HS-27A (cell line): ENCODE measurements at regions not wholly inside any gene's neighbourhood (a gene's known extent, or its start where the extent isn't known, plus 50 kb on each side); places are given as distances from the start of the nearest gene placed in this dataset.
"Not testable (repeated sequence)": the region's sequence is repeated elsewhere in the genome, so short reads cannot be mapped to it uniquely, and the experiment has no call there.

Experiments used
- DNase-seq: peaks from one replicate; pipeline ENCODE4 v3.0.0-alpha.2; 2012; ENCODE audit warnings: low read depth, missing footprints

DNA sequence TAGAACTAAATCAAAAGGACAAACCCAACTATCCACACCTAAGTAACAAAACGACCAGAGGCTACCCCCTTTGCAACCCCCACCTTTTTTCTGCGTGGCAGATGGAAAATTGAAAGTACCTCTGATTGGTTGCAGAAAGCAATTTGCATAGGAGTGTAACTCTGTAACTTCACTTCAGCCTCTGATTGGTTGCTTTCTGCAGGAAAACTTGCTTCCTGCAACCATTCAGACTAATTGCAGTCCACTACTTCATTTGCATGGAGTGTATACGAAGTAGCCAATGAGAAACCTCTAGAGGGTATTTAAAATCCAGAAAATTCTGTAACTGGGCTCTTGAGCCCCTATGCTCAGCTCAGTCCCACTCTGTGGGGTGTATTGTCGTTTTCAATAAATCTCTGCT is 129.1 kb upstream of the OLIG3 start:
- DNase-seq, result no peak

DNA sequence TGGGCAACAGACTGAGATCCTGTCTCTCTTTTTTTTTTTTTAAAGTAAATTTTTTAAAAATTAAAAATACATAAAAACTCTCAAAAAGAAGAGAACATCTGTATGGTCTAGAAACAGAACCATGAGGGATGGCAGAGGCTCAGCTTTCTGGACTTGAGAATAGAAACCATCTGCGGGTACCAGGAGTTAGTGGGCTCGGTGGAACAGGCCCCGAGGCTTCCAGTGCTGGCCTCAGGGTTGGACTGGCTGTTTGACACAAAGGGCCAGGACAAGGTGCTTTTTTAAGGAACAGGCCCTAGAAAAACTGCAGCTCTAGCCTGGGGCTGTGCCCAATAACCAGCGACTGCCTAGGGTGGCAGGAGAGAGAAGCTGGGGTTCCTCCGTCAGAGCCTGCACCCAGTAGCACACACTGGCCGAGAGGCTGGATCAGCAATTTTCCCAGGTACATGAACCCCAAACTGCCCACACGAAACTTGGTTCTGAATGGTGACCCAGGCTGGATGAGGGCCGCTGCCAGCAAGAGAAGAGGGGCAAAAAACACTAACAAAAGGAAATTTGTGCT is 131.0 kb upstream of the OLIG3 start:
- DNase-seq, result no peak

DNA sequence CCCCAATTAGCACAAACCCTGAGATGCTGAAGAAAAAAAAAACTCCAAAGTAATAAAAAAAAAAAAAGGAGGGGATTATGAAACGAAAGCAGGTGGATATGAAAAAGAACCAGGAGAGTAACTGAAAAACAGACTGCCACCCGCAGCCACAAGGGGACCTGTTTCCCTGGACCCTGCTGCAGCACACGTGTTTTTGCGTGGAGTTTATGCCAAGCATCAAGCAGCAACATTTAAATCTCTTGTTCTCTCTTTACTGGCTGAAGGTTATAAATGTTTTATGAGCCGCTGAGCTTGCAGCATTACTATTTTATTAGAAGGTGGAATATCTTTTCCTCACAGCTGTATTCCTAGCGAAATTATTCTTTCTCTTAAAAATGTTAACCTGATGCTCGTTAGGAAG is 131.6 kb upstream of the OLIG3 start:
- DNase-seq, result no peak

DNA sequence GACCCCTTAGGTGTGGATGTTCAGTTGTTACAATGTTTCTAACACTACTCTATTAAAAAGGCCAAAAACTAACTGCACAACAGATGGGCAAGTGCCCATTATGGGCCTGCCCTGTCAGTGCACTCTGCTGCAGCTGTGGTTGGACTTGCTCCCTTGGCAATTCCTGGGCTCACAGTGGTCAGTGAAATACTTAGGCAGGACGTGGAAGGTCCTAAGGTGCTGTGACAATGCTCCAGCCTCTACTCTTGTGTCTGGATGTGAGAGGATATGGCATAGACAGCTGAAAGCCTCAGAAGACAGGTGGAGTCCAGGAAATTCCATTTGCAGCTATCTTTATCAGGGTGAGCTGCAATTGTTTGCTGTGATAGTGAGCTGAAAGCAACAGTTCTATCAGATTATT is 136.5 kb upstream of the OLIG3 start:
- no peak for DNase-seq

GRCh38 chr6:137631323-137631722 is 137.1 kb upstream of the OLIG3 start:
- no peak for DNase-seq

DNA sequence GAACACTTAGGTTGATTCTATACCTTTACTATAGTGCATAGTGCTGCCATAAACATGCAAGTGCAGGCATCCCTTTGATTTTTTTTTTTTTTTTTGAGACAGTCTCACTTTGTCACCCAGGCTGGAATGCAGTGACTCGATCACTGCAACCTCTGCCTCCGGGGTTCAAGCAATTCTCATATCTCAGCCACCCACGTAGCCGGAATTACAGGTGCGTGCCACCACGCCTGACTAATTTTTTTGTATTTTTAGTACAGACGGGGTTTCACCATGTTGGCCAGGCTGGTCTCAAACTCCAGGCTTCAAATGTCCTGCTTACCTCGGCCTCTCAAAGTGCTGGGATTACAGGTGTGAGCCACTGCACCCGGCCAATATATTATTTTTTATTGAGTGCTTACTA is 140.0 kb upstream of the OLIG3 start:
- DNase-seq, result not testable (repeated sequence)

DNA sequence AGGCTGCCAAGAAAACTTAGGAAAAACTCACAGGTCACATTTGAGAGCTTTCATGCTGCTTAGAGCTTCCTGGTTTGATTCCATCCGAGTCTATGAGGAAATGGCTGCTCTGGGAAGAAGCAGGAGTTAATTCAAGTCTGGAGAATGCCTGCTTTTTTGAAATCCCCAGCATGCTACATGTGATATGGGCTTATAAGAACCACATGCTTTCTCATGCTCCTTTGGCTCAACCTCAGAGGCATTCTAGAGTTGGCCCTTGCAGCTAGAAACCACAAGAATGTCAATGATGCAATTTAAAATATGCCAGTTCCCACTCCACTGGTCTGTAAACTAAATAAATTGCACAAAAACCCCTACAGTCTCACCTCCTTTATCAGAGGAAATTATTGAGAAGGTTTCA is 142.9 kb upstream of the OLIG3 start:
- peak; percentile 88 for DNase-seq

DNA sequence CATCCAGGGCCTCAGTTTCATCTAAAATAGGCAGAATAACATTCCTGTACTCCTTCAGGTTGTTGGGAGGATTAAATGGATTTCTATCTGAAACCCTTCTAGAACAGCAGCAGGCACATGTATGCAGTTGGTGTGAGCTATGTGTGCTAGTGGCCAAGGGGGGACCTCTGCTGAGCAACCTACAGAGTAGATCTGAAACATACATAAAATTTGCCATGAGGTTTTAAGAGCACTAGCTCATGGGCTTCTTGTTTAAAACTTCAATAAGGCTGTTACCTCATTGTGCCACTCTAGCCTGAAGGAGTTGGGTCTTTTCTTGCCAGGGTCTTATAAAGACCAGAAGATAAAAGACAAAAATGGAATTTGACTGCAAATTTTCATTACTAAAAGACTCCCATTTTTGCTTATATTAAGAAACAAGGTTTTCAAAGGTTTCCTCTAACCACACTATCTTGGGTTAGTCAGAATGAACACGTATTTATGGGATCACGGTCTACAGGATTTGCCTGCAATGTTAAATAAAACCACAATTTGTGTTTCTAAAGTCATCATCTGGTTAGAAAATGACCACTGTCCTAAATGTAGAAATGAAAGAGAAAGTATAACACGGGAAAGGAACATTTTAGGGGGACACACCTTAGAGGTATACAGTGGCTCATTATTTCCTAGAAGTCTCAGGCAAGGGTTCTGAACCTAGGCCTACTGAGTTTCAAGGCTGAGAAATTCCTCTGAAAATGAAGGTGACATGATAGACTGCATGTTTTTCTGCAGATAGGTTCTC is 144.9 kb upstream of the OLIG3 start:
- no peak for DNase-seq

- no peak for DNase-seq
These were observed 145.9 kb upstream of the OLIG3 start for GRCh38 chr6:137640086-137640485.

- peak; percentile 42 for DNase-seq
These were observed 147.4 kb upstream of the OLIG3 start for GRCh38 chr6:137641474-137642077.

GRCh38 chr6:137643210-137643609 is 149.0 kb upstream of the OLIG3 start:
- not testable (repeated sequence) for DNase-seq

GRCh38 chr6:137643644-137644043 is 149.4 kb upstream of the OLIG3 start:
- not testable (repeated sequence) for DNase-seq

GRCh38 chr6:137645850-137646249 is 151.7 kb upstream of the OLIG3 start:
- DNase-seq, result no peak

- DNase-seq, result no peak
These were observed 152.3 kb upstream of the OLIG3 start for GRCh38 chr6:137646484-137646883.

DNA sequence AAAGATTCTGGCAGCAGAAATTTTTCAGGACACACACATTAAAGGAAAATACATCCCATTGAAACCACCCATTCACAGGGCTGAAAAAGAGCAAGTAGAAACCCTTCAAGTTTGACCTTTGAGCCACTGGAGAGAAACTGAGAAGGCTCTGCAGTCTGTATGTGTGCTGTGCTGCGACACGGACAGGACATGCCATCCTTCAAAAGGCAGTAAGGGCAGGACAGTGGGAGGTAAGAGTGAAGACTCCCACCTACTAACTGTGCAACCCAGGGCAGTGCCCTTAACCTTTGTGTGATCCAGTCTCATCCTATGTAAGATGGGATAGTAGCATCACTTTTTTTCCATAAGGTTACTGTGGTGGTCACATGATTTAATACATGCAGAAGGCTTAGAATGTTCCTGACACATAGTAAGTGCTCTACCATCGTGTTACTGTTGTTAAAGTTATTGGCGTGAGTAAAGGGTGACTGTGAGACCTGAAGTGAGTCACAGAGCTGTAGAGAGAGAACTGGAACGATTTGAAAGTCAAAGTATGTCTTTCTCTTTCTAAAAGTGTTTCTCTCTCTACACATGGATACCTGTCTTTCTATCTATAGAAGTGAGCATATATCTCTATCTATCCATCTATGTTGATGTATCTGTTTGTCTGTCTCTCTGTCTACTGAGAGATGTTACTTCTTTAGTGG is 153.7 kb upstream of the OLIG3 start:
- DNase-seq, result no peak

DNA sequence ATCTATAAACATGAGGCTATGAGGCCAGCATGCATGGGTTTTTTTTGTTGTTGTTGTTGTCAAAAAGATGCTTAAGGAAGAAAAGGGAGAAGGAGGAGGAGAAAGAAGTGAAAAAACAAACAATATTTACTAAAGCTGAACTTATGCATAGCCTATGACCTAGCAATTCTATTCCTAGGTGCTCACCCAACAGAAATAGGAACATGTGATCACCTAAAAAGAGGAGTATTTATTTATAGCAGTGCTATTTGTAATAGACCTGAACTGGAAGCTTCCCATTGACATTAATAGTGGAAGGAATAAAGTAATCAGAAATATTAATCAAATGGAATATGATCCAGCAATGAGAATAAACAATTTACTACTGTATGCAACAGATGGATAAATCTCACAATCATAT is 156.5 kb upstream of the OLIG3 start:
- DNase-seq, result no peak

DNA sequence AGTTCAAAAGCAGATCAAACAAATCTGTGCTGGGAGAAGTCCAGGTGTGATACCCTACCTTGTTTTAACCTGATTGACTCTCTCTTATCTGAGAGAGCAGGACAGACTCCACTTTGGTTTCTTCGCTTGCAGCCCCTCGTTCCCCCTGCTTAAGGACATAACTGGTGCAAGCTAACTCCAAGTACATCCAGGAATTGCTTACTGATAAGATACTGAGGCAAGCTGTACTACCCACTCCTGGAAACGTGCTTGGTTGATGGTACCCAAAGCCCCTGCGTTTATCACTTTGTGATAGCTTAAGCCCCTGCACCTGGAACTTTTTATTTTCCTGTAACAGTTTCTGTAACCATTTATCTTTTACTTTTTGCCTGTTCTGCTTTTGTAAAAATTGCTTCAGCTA is 157.0 kb upstream of the OLIG3 start:
- no peak for DNase-seq

GRCh38 chr6:137651591-137652335 is 157.6 kb upstream of the OLIG3 start:
- no peak for DNase-seq

DNA sequence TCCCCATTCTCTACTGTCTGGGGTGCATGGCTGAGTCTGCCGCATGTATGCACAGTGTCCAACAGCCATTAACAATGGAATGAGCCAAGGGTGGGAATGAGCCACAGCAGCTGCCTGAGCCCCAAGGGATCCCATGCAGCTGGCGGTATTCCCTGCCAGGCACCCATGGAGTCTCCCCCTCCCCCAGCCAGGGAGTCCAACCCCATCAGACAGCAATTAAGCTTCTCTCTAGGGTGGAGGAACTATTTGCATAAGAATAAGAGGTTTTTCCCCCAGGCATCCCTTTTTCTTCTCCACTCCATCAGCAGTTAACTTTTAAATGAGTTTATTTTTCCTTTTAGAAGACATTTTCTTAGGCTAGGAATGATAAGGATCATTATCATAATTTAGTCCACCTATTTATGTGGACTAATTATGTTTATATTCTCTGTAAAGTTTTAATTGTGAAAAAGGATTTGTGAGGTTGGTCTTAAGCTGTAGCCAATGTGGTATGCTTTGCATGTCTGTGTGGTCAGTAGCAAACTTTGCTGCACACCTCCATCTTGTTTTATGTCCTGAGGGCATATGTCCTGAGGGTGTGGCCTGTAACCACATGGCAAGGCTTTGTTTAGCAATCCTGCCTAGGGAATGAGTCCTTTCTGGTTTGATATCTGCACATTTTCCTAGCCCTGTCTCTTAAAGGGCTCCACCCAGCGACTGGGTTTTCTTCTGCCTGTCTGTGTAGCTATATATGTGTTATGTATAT is 158.9 kb upstream of the OLIG3 start:
- no peak for DNase-seq

- no peak for DNase-seq
These were observed 159.5 kb upstream of the OLIG3 start for GRCh38 chr6:137653706-137654059.

- no peak for DNase-seq
These were observed 160.3 kb upstream of the OLIG3 start for GRCh38 chr6:137654365-137654981.
